A549 (cell line): ENCODE measurements at regions not wholly inside any gene's neighbourhood (a gene's known extent, or its start where the extent isn't known, plus 50 kb on each side); places are given as distances from the start of the nearest gene placed in this dataset.

Experiments
- ATAC-seq, 2 experiments: fragments of 200-7000 bp in 1 of 2; fragments of >200 bp in 1 of 2; cut with Nextera tagmentation in 1 of 2; cut with Tn5 transposase in 1 of 2; 3 replicates each; pipeline versions ENCODE4 v1.8.0 to v1.9.1; 2018 to 2020; ENCODE audit warnings: mild to moderate bottlenecking in 1 of 2, moderate library complexity in 1 of 2
- CTCF ChIA-PET: fragments of 300-600 bp; sonication (Branson Sonifier 250); formaldehyde crosslinking; extraction: SDS; loops from one replicate; lab custom pipeline; 2021; ENCODE audit warnings: antibody characterized with exemption, inconsistent platforms; lab: Yijun Ruan, JAX
- POLR2A ChIA-PET: fragments of 350-600 bp; formaldehyde crosslinking; extraction: SDS; loops from one replicate; lab custom pipeline; 2021; ENCODE audit warnings: antibody characterized with exemption, inconsistent platforms; lab: Yijun Ruan, JAX
- DNase-seq, 2 experiments: peaks; one replicate each; pipeline versions ENCODE4 v3.0.0 to v3.0.0-alpha.2; 2011 to 2016; ENCODE audit warnings: low read depth in 1 of 2, low spot score in 1 of 2
- FAIRE-seq: peaks from 2 replicates; lab custom pipeline; 2011; peaks lifted over from hg19 to GRCh38; lab: Jason Lieb, UNC
- H3K27ac ChIP-seq, 2 experiments: fragments of >200 bp; sonication (Bioruptor Twin); formaldehyde crosslinking; 3 replicates each; pipeline ENCODE4 v1.5.1; 2016 to 2017
- H3K4me1 ChIP-seq: fragments of >200 bp; sonication (Bioruptor Twin); formaldehyde crosslinking; 3 replicates; pipeline ENCODE4 v1.6.1; 2016
- H3K4me2 ChIP-seq: fragments of >200 bp; sonication (Bioruptor Twin); formaldehyde crosslinking; 3 replicates; pipeline ENCODE4 v1.6.1; 2016
- H3K4me3 ChIP-seq: fragments of >200 bp; sonication (Bioruptor Twin); formaldehyde crosslinking; 3 replicates; pipeline ENCODE4 v1.5.1; 2016
- H3K9me3 ChIP-seq: fragments of >200 bp; sonication (Bioruptor Twin); formaldehyde crosslinking; 3 replicates; pipeline ENCODE4 v1.6.1; 2016
- BHLHE40 ChIP-seq: IDR thresholded peaks from 2 replicates; pipeline ENCODE4 v1.6.1; 2012; ENCODE audit warnings: low read depth, low read length, inconsistent platforms
- CBX2 ChIP-seq: fragments of 200-600 bp; sonication (generic); IDR thresholded peaks from 2 replicates; pipeline ENCODE4 v1.6.1; 2016; ENCODE audit warnings: low read depth, mild to moderate bottlenecking, borderline replicate concordance
- CEBPB ChIP-seq, 2 experiments: fragments of >200 bp in 1 of 2; sonication (Bioruptor Twin) in 1 of 2; formaldehyde crosslinking in 1 of 2; IDR thresholded peaks; 2 replicates each; pipeline ENCODE4 v1.6.1; 2012 to 2016
- CHD2 ChIP-seq: fragments of 150-350 bp; IDR thresholded peaks from 2 replicates; pipeline ENCODE4 v1.6.1; 2014; ENCODE audit warnings: low read length; ENCODE audit not compliant: partially characterized antibody
- EHF ChIP-seq: fragments of 250-450 bp; sonication (Bioruptor Pico); IDR thresholded peaks from 2 replicates; pipeline ENCODE4 v1.5.0; 2020; ENCODE audit warnings: mild to moderate bottlenecking
- EHMT2 ChIP-seq: fragments of 200-600 bp; sonication (generic); IDR thresholded peaks from 2 replicates; pipeline ENCODE4 v1.6.1; 2016; ENCODE audit warnings: antibody characterized with exemption, low read depth, mild to moderate bottlenecking, moderate library complexity
- EP300 ChIP-seq, 2 experiments: fragments of >200 bp; sonication (Bioruptor Twin); formaldehyde crosslinking; IDR thresholded peaks; 2 replicates in 1 of 2; 3 replicates in 1 of 2; pipeline ENCODE4 v1.6.1; 2016 to 2017
- ESRRA ChIP-seq: fragments of 150-350 bp; IDR thresholded peaks from 2 replicates; pipeline ENCODE4 v1.6.1; 2014; ENCODE audit warnings: mild to moderate bottlenecking, low read length, borderline replicate concordance
- FOSL2 ChIP-seq, 2 experiments: fragments of 450-650 bp in 1 of 2; fragments of >200 bp in 1 of 2; sonication (Bioruptor Twin) in 1 of 2; formaldehyde crosslinking; IDR thresholded peaks; 2 replicates each; pipeline versions ENCODE4 v1.5.0 to v1.6.1; 2016 to 2020; ENCODE audit warnings: mild to moderate bottlenecking in 1 of 2, moderate library complexity in 1 of 2
- GATA3 ChIP-seq: IDR thresholded peaks from 2 replicates; pipeline ENCODE4 v1.6.1; 2012; ENCODE audit warnings: borderline replicate concordance
- HOXB13 ChIP-seq: fragments of 250-450 bp; sonication (Bioruptor Pico); IDR thresholded peaks from 2 replicates; pipeline ENCODE4 v1.5.0; 2020; ENCODE audit warnings: low read depth, mild to moderate bottlenecking, moderate library complexity
- HOXB5 ChIP-seq: fragments of 250-450 bp; sonication (Bioruptor Pico); IDR thresholded peaks from 2 replicates; pipeline ENCODE4 v1.5.0; 2020; ENCODE audit warnings: mild to moderate bottlenecking, moderate library complexity
- KDM1A ChIP-seq: fragments of 200-600 bp; sonication (generic); IDR thresholded peaks from 2 replicates; pipeline ENCODE4 v1.6.1; 2016; ENCODE audit warnings: low read depth, mild to moderate bottlenecking
- MAFK ChIP-seq: fragments of 450-650 bp; IDR thresholded peaks from 2 replicates; pipeline ENCODE4 v1.6.1; 2014; ENCODE audit not compliant: partially characterized antibody
- MAX ChIP-seq: IDR thresholded peaks from 2 replicates; pipeline ENCODE4 v1.6.1; 2012
- MYC ChIP-seq: IDR thresholded peaks from 2 replicates; pipeline ENCODE4 v1.6.1; 2012; ENCODE audit warnings: mild to moderate bottlenecking, inconsistent platforms, low read length, improper control_type of control experiment, borderline replicate concordance
- NFE2L2 ChIP-seq: fragments of 150-350 bp; conservative IDR thresholded peaks from 2 replicates; pipeline ENCODE4 v1.6.1; 2014; ENCODE audit warnings: low read length
- NPAS2 ChIP-seq: fragments of 250-450 bp; sonication (Bioruptor Pico); IDR thresholded peaks from 2 replicates; pipeline ENCODE4 v1.8.0; 2022; ENCODE audit warnings: mild to moderate bottlenecking, moderate library complexity, borderline replicate concordance
- NR3C1 ChIP-seq: fragments of >200 bp; sonication (Bioruptor Twin); formaldehyde crosslinking; IDR thresholded peaks from 3 replicates; pipeline ENCODE4 v1.6.1; 2017
- RNF2 ChIP-seq: fragments of 200-600 bp; sonication (generic); IDR thresholded peaks from 2 replicates; pipeline ENCODE4 v1.6.1; 2016; ENCODE audit warnings: low read depth, mild to moderate bottlenecking, antibody characterized with exemption, moderate library complexity, borderline replicate concordance
- TP53 ChIP-seq: fragments of 250-450 bp; sonication (Bioruptor Pico); IDR thresholded peaks from 2 replicates; pipeline ENCODE4 v1.5.0; 2021; ENCODE audit warnings: mild to moderate bottlenecking, moderate library complexity
- WGBS: methylation state at CpG from one replicate; pipeline ENCODE4 v1.1.6; 2017; ENCODE audit errors: missing lambda C conversion rate; 5-methylcytosine and 5-hydroxymethylcytosine counted together
- TF ChIP-seq, protein P1 (sequence below): fragments of >200 bp; sonication (Bioruptor Twin); formaldehyde crosslinking; IDR thresholded peaks from 3 replicates; pipeline ENCODE4 v1.5.1; 2016
- TF ChIP-seq, protein P2 (sequence below): fragments of 150-350 bp; IDR thresholded peaks from 2 replicates; pipeline ENCODE4 v1.6.1; 2014; ENCODE audit warnings: low read depth, mild to moderate bottlenecking, low read length
- TF ChIP-seq, protein P3 (sequence below): fragments of >200 bp; sonication (Bioruptor Twin); formaldehyde crosslinking; IDR thresholded peaks from 3 replicates; pipeline ENCODE4 v1.6.1; 2016
- TF ChIP-seq, protein P4 (sequence below): IDR thresholded peaks from 2 replicates; pipeline ENCODE4 v1.6.1; 2012

DNA sequence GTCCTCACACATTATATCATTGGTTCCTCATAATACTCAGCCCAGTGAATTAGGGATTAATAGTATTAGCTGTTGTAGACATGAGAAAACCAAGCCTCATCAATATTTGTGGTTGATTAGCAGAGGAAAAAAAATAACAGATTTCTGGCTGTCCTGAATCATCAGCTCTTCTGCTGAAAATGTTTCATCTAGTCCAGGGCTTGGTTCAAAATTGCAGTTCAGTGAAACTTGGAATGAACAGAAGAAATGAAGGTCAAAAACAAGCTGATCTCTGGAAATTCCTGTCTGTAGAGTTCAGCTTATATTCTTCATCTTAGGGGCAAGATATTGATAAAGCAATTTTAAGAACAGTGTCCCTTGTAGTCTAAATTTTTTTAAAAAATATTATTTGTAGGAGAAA lies 361.1 kb upstream of the CCDC179 start:
- POLR2A ChIA-PET: no interaction called here
- no peaks in the 10 kb centered on the region for H3K4me1 ChIP-seq
- FAIRE-seq: no peak
- H3K9me3 ChIP-seq: no peaks in the 10 kb centered on the region
- no peak overlapping the region for H3K4me2 ChIP-seq
- no peak overlapping the region for H3K4me3 ChIP-seq
- no peak overlapping the region for H3K27ac ChIP-seq
- TF ChIP-seq RNF2 (no peak), ESRRA (no peak), FOSL2 (IDR thresholded peaks at IDR 0.05) (no peak), FOSL2 (CRISPR knock-in tag; IDR thresholded peaks at IDR 0.05) (no peak), BHLHE40 (no peak), GATA3 (no peak), KDM1A (no peak), HOXB5 (no peak), MYC (no peak), EP300 (IDR thresholded peaks at IDR 0.05) (no peak), NFE2L2 (no peak), NR3C1 (no peak), EHMT2 (no peak), CHD2 (no peak), MAX (no peak), TP53 (CRISPR knock-in tag) (no peak)
- TF ChIP-seq, protein P1, sequence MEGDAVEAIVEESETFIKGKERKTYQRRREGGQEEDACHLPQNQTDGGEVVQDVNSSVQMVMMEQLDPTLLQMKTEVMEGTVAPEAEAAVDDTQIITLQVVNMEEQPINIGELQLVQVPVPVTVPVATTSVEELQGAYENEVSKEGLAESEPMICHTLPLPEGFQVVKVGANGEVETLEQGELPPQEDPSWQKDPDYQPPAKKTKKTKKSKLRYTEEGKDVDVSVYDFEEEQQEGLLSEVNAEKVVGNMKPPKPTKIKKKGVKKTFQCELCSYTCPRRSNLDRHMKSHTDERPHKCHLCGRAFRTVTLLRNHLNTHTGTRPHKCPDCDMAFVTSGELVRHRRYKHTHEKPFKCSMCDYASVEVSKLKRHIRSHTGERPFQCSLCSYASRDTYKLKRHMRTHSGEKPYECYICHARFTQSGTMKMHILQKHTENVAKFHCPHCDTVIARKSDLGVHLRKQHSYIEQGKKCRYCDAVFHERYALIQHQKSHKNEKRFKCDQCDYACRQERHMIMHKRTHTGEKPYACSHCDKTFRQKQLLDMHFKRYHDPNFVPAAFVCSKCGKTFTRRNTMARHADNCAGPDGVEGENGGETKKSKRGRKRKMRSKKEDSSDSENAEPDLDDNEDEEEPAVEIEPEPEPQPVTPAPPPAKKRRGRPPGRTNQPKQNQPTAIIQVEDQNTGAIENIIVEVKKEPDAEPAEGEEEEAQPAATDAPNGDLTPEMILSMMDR: no peak
- TF ChIP-seq, protein P2, sequence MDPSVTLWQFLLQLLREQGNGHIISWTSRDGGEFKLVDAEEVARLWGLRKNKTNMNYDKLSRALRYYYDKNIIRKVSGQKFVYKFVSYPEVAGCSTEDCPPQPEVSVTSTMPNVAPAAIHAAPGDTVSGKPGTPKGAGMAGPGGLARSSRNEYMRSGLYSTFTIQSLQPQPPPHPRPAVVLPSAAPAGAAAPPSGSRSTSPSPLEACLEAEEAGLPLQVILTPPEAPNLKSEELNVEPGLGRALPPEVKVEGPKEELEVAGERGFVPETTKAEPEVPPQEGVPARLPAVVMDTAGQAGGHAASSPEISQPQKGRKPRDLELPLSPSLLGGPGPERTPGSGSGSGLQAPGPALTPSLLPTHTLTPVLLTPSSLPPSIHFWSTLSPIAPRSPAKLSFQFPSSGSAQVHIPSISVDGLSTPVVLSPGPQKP: no peak
- TF ChIP-seq, protein P3, sequence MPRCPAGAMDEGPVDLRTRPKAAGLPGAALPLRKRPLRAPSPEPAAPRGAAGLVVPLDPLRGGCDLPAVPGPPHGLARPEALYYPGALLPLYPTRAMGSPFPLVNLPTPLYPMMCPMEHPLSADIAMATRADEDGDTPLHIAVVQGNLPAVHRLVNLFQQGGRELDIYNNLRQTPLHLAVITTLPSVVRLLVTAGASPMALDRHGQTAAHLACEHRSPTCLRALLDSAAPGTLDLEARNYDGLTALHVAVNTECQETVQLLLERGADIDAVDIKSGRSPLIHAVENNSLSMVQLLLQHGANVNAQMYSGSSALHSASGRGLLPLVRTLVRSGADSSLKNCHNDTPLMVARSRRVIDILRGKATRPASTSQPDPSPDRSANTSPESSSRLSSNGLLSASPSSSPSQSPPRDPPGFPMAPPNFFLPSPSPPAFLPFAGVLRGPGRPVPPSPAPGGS: no peak
- CTCF ChIA-PET: no interaction called here
- DNase-seq: no peak
- ATAC-seq: no peak

- H3K4me2 ChIP-seq: no peak overlapping the region
- no peak for TF ChIP-seq CHD2
- no peak for TF ChIP-seq NR3C1
- no peak for TF ChIP-seq MAFK
- no peak for TF ChIP-seq HOXB13
- TF ChIP-seq EHF (CRISPR knock-in tag): no peak
- no peak for TF ChIP-seq NPAS2 (CRISPR knock-in tag)
- TF ChIP-seq, protein P4, sequence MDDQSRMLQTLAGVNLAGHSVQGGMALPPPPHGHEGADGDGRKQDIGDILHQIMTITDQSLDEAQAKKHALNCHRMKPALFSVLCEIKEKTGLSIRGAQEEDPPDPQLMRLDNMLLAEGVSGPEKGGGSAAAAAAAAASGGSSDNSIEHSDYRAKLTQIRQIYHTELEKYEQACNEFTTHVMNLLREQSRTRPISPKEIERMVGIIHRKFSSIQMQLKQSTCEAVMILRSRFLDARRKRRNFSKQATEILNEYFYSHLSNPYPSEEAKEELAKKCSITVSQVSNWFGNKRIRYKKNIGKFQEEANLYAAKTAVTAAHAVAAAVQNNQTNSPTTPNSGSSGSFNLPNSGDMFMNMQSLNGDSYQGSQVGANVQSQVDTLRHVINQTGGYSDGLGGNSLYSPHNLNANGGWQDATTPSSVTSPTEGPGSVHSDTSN: no peak
- TF ChIP-seq BHLHE40: no peak
- TF ChIP-seq CBX2: no peak
- TF ChIP-seq KDM1A: no peak
- no peak for TF ChIP-seq MYC
- TF ChIP-seq, protein P3: no peak
- no peak for TF ChIP-seq CEBPB (IDR thresholded peaks at IDR 0.05)
- no peak for FAIRE-seq
- H3K4me3 ChIP-seq: no peak overlapping the region
- POLR2A ChIA-PET: no interaction called here
- H3K9me3 ChIP-seq: no peaks in the 10 kb centered on the region
- 9% methylated on average over 5 of the region's 5 CpGs for WGBS
- no peaks in the 10 kb centered on the region for H3K4me1 ChIP-seq
- DNase-seq: no peak
- no peak for ATAC-seq
- CTCF ChIA-PET: no interaction called here
- H3K27ac ChIP-seq: no peak overlapping the region
Observed at GRCh38 chr11:23226331-23227077, 366.2 kb upstream of the CCDC179 start.
